Heart right ventricle (tissue), 16 donors: ENCODE measurements at regions not wholly inside any gene's neighbourhood (a gene's known extent, or its start where the extent isn't known, plus 50 kb on each side); places are given as distances from the start of the nearest gene placed in this dataset.
A peak's percentile ranks its signal among the peaks of the same experiment; 100 is the strongest.

ENCODE experiments used
- ATAC-seq, 8 donors: fragments of 200-7000 bp; cut with Tn5 transposase; one replicate each; pipeline ENCODE4 v1.9.1; 2020; ENCODE audit warnings: mild to moderate bottlenecking in 8 of 8, moderate library complexity in 8 of 8, moderate number of reproducible peaks in 1 of 8
- DNase-seq, 2 donors: peaks; one replicate each; pipeline ENCODE4 v3.0.0-alpha.2; 2020
- H3K27ac ChIP-seq, 10 donors: fragments of 200-600 bp; sonication (generic) in 2 of 10; one replicate each; pipeline versions ENCODE4 v1.5.0 to v1.8.0; 2020 to 2022; ENCODE audit warnings: mild to moderate bottlenecking in 3 of 10
- H3K27me3 ChIP-seq, 7 donors: fragments of 200-600 bp; one replicate each; pipeline ENCODE4 v1.8.0; 2021 to 2022; ENCODE audit warnings: mild to moderate bottlenecking in 2 of 7
- H3K36me3 ChIP-seq, 9 donors: fragments of 200-600 bp; sonication (generic) in 1 of 9; one replicate each; pipeline versions ENCODE4 v1.5.0 to v1.8.0; 2020 to 2022; ENCODE audit warnings: mild to moderate bottlenecking in 2 of 9
- H3K4me1 ChIP-seq, 9 donors: fragments of 200-600 bp; sonication (generic) in 1 of 9; one replicate each; pipeline versions ENCODE4 v1.5.0 to v1.8.0; 2020 to 2022; ENCODE audit warnings: mild to moderate bottlenecking in 4 of 9
- H3K4me3 ChIP-seq, 10 donors: fragments of 200-600 bp; sonication (generic) in 2 of 10; one replicate each; pipeline versions ENCODE4 v1.5.0 to v1.8.0; 2020 to 2022; ENCODE audit warnings: mild to moderate bottlenecking in 7 of 10, moderate library complexity in 2 of 10
- H3K9me3 ChIP-seq, 11 donors: fragments of 200-600 bp in 10 of 11; sonication (generic) in 2 of 11; one replicate each; pipeline versions ENCODE4 v1.5.0 to v1.8.0; 2013 to 2022; ENCODE audit warnings: mild to moderate bottlenecking in 2 of 11, control low read depth in 1 of 11, moderate library complexity in 1 of 11
- CTCF ChIP-seq, 9 donors: fragments of 200-600 bp; sonication (generic) in 2 of 9; IDR thresholded peaks; one replicate each; pipeline versions ENCODE4 v1.5.0 to v1.8.0; 2021 to 2022; ENCODE audit warnings: antibody characterized with exemption in 9 of 9, mild to moderate bottlenecking in 5 of 9, moderate library complexity in 1 of 9
- WGBS, 2 donors: extraction: QIAGEN DNeasy Blood & Tissue Kit; methylation state at CpG; one replicate each; pipeline ENCODE4 v1.1.7; 2013; ENCODE audit warnings: inconsistent platforms in 1 of 2; 5-methylcytosine and 5-hydroxymethylcytosine counted together
- intact Hi-C, 10 donors: fragments of 100-400 bp; cut with DNase I; formaldehyde crosslinking; loops; one replicate each; pipeline versions ENCODE4 v1.11.1 to v1.14.2; 2022
- donor health status: Arrhythmogenic right ventricular cardiomyopathy.
- donor health status: ischemic (EF 13 %, LVEDD 7.1; RV severe dilation, severe dysfunction).
- donor health status: healthy with polysubstance abuse.
- donor health status: DM: no; HTN: yes; CAD: no.
- donor health status: DM: no; HTN: no; CAD: no.
- donor health status: ischemic (EF 25% LVEDD 6.9; RV normal size, moderate dysfunction).
- donor health status: ischemic (EF 25% LVEDD 5.7; RV mildly dilated, moderate dysfunction).
- donor health status: healthy.
- donor health status: DM: yes; HTN: yes; CAD: no.
- donor health status: Ischemic cardiomyopathy.
- donor health status: ischemic (EF 35%, LVEDD 5.7; RV mildly dilated, moderate dysfunction).
- donor health status: nonischemic (EF 11% LVEDD 7.7; RV severe dilation, severe dysfunction).
- donor health status: DM: yes; HTN: yes; CAD: no.
- donor health status: PGD.
- donor health status: ischemic (EF 29% LVEDD 5.4; RV normal size, mild dysfunction).
- donor health status: nonischemic (EF 23%, LVEDD 6.1; RV moderate dilation, normal function).

GRCh38 chr18:22260208-22260820, 90.9 kb downstream of the GATA6 start:
- H3K36me3 ChIP-seq = no peaks in the 10 kb centered on the region
- H3K4me1 ChIP-seq = peaks cover 0 to 36% (median 4%) of the 10 kb centered on the region in 9 donors
- peaks cover 0 to 10% (median 0%) of the 10 kb centered on the region in 11 donors for H3K9me3 ChIP-seq
- H3K27me3 ChIP-seq = no peaks in the 10 kb centered on the region
- intact Hi-C loops = loop anchor here in 2 of 10 donors (5.0 to 10.0 kb wide), 3 partner anchors 43 to 204 kb away; no protein-coding TSS in a partner anchor
- DNase-seq (no peak), ATAC-seq (no peak)
- no peak overlapping the region for H3K27ac ChIP-seq
- TF ChIP-seq CTCF (IDR thresholded peaks at IDR 0.05) = no peak
- no peak overlapping the region for H3K4me3 ChIP-seq
- 87 to 88% methylated on average over 8 of the region's 8 CpGs for WGBS, 2 donors

- WGBS, 2 donors = 82 to 85% methylated on average over 5 of the region's 5 CpGs
- H3K36me3 ChIP-seq = no peaks in the 10 kb centered on the region
- H3K27ac ChIP-seq = no peak overlapping the region
- ATAC-seq (peak in 2 of 8 donors; percentile 16 to 41), DNase-seq (no peak)
- peaks cover 0 to 8% (median 0%) of the 10 kb centered on the region in 11 donors for H3K9me3 ChIP-seq
- no peak for TF ChIP-seq CTCF (IDR thresholded peaks at IDR 0.05)
- H3K4me3 ChIP-seq = no peak overlapping the region
- H3K4me1 ChIP-seq = peaks cover 0 to 45% (median 14%) of the 10 kb centered on the region in 9 donors
- H3K27me3 ChIP-seq = no peaks in the 10 kb centered on the region
- intact Hi-C loops = no loop called here
Observed at GRCh38 chr18:22257022-22257543, 87.7 kb downstream of the GATA6 start.

- Histone ChIP-seq H3K4me1 (peaks cover 0 to 44% (median 10%) of the 10 kb centered on the region in 9 donors), H3K27me3 (no peaks in the 10 kb centered on the region), H3K36me3 (no peaks in the 10 kb centered on the region), H3K27ac (peak overlapping the region in 7 of 10 donors; percentile 17 to 68 (median 52)), H3K4me3 (no peak overlapping the region), H3K9me3 (no peaks in the 10 kb centered on the region)
- no peak for DNase-seq
- 61 to 78% methylated on average over 11 of the region's 11 CpGs for WGBS, 2 donors
- intact Hi-C loops = loop anchor here in 1 of 10 donors (5.0 kb wide), 1 partner anchor 37 kb away; no protein-coding TSS in a partner anchor
- ATAC-seq = peak in 2 of 8 donors; percentile 3 to 5
- no peak for TF ChIP-seq CTCF (IDR thresholded peaks at IDR 0.05)
Observed at GRCh38 chr18:22254088-22254487, 84.7 kb downstream of the GATA6 start.

GRCh38 chr18:22253676-22254075, 84.3 kb downstream of the GATA6 start:
- peak; percentile 19 to 82 (median 76) for ATAC-seq
- Histone ChIP-seq H3K27ac (peak overlapping the region in 9 of 10 donors; percentile 8 to 68 (median 42)), H3K4me3 (no peak overlapping the region)

More at GRCh38 chr18:22253676-22254075, 84.3 kb downstream of the GATA6 start:
- 47 to 48% methylated on average over 9 of the region's 9 CpGs for WGBS, 2 donors
- no peak for TF ChIP-seq CTCF (IDR thresholded peaks at IDR 0.05)
- no peaks in the 10 kb centered on the region for H3K27me3 ChIP-seq
- H3K4me1 ChIP-seq = peaks cover 0 to 43% (median 10%) of the 10 kb centered on the region in 9 donors
- no peaks in the 10 kb centered on the region for H3K9me3 ChIP-seq
- no peak for DNase-seq
- H3K36me3 ChIP-seq = no peaks in the 10 kb centered on the region
- intact Hi-C loops = loop anchor here in 1 of 10 donors (5.0 kb wide), 1 partner anchor 36 kb away; no protein-coding TSS in a partner anchor
